KMS-11 (cell line): ENCODE measurements at regions not wholly inside any gene's neighbourhood (a gene's known extent, or its start where the extent isn't known, plus 50 kb on each side); places are given as distances from the start of the nearest gene placed in this dataset.

Experiments used
- H2AFZ ChIP-seq: fragments of 200-600 bp; sonication (generic); 2 replicates; pipeline ENCODE4 v1.6.1; 2016; ENCODE audit warnings: antibody characterized with exemption, mixed run types, low read depth
- H3K27ac ChIP-seq: fragments of 200-600 bp; sonication (generic); 2 replicates; pipeline ENCODE4 v1.6.1; 2016; ENCODE audit warnings: mild to moderate bottlenecking, mixed run types
- H3K27me3 ChIP-seq: fragments of 200-600 bp; sonication (generic); 2 replicates; pipeline ENCODE4 v1.6.1; 2017; ENCODE audit warnings: mild to moderate bottlenecking, low read depth, mixed run types, moderate library complexity; ENCODE audit not compliant: insufficient read depth
- H3K36me3 ChIP-seq: fragments of 200-600 bp; sonication (generic); 2 replicates; pipeline ENCODE4 v1.6.1; 2017; ENCODE audit warnings: mild to moderate bottlenecking, mixed run types; ENCODE audit not compliant: insufficient read depth
- H3K4me1 ChIP-seq: fragments of 200-600 bp; sonication (generic); 2 replicates; pipeline ENCODE4 v1.6.1; 2016; ENCODE audit warnings: mild to moderate bottlenecking, low read depth, mixed run types; ENCODE audit not compliant: poor library complexity, severe bottlenecking
- H3K4me2 ChIP-seq: fragments of 200-600 bp; sonication (generic); 2 replicates; pipeline ENCODE4 v1.7.0; 2016; ENCODE audit warnings: mild to moderate bottlenecking, mixed run types
- H3K4me3 ChIP-seq: fragments of 200-600 bp; sonication (generic); IDR thresholded peaks from 2 replicates; pipeline ENCODE4 v1.6.1; 2017; ENCODE audit warnings: low read depth, low read length, mixed read lengths; ENCODE audit not compliant: insufficient read depth
- H3K79me2 ChIP-seq: fragments of 200-600 bp; sonication (generic); 2 replicates; pipeline ENCODE4 v1.6.1; 2016; ENCODE audit warnings: low read depth, mixed run types; ENCODE audit not compliant: insufficient read depth
- H3K9ac ChIP-seq: fragments of 200-600 bp; sonication (generic); 2 replicates; pipeline ENCODE4 v1.6.1; 2016; ENCODE audit warnings: mild to moderate bottlenecking, mixed run types
- H4K20me1 ChIP-seq: fragments of 200-600 bp; sonication (generic); 2 replicates; pipeline ENCODE4 v1.6.1; 2016; ENCODE audit warnings: mild to moderate bottlenecking, mixed run types; ENCODE audit not compliant: insufficient read depth
- TF ChIP-seq, protein P1 (sequence below): fragments of 200-600 bp; sonication (generic); conservative IDR thresholded peaks from 2 replicates; pipeline ENCODE4 v1.6.1; 2017; ENCODE audit warnings: low read depth, mild to moderate bottlenecking, antibody characterized with exemption, low read length, moderate library complexity, mixed read lengths

DNA sequence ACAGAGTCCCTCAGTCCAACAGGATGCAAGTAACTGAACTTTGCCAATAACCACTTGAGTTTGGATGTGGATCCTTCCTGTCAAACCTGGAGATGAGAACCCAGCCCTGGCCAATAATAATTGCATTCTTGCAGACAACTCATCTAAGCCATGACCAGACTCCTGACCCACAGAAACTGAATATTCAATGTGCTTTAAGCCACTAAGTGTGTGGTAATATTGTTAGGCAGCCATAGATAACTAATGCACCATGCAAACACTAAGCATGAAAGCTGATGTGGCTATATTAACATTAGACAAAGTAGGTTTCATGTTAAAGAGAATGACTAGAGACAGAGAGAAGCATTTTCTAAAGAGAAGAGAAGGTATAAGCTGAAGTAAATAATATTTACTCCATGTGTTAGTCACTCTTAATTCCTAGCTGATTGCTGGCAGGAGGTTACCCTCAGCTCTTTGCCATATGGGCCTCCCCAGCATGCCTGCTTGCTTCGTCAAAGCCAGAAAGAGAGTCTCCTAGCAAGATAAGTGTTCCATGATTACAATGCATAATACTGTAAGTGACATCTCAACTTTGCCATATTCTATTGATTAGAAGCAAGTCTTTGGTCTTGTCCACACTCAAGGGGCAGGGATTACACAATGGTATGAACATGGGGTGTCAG is 276.4 kb upstream of the PLXNA2 start:
- Histone ChIP-seq H3K36me3 (no peaks in the 10 kb centered on the region), H3K27me3 (no peaks in the 10 kb centered on the region), H3K4me3 (no peak overlapping the region), H2AFZ (no peak overlapping the region), H3K4me2 (no peak overlapping the region), H3K79me2 (no peaks in the 10 kb centered on the region), H4K20me1 (no peaks in the 10 kb centered on the region), H3K27ac (no peak overlapping the region), H3K9ac (no peak overlapping the region), H3K4me1 (no peaks in the 10 kb centered on the region)
- TF ChIP-seq, protein P1, sequence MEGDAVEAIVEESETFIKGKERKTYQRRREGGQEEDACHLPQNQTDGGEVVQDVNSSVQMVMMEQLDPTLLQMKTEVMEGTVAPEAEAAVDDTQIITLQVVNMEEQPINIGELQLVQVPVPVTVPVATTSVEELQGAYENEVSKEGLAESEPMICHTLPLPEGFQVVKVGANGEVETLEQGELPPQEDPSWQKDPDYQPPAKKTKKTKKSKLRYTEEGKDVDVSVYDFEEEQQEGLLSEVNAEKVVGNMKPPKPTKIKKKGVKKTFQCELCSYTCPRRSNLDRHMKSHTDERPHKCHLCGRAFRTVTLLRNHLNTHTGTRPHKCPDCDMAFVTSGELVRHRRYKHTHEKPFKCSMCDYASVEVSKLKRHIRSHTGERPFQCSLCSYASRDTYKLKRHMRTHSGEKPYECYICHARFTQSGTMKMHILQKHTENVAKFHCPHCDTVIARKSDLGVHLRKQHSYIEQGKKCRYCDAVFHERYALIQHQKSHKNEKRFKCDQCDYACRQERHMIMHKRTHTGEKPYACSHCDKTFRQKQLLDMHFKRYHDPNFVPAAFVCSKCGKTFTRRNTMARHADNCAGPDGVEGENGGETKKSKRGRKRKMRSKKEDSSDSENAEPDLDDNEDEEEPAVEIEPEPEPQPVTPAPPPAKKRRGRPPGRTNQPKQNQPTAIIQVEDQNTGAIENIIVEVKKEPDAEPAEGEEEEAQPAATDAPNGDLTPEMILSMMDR: no peak

DNA sequence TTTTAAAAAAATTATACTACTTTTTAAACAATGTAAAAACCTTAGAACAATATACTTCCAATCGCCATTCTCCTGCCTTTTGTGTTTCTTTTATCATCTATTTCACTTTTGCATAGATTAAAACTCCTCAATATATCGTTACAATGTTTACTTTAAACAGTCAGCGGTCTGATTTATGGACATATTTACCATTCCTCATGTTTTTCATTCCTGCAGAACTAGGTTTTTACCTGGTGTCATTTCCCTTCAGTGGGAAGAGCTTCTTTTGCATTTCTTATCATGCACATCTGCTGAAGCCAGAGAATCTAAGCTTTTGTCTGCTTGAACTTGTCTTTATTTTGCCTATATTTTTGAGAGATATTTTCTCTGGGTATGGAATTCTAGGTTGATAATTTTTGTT is 277.4 kb upstream of the PLXNA2 start:
- Histone ChIP-seq H3K36me3 (no peaks in the 10 kb centered on the region), H3K4me1 (no peaks in the 10 kb centered on the region), H4K20me1 (no peaks in the 10 kb centered on the region), H3K9ac (no peak overlapping the region), H3K27me3 (no peaks in the 10 kb centered on the region), H3K27ac (no peak overlapping the region), H2AFZ (no peak overlapping the region), H3K4me3 (no peak overlapping the region), H3K79me2 (no peaks in the 10 kb centered on the region), H3K4me2 (no peak overlapping the region)
- TF ChIP-seq, protein P1: no peak

DNA sequence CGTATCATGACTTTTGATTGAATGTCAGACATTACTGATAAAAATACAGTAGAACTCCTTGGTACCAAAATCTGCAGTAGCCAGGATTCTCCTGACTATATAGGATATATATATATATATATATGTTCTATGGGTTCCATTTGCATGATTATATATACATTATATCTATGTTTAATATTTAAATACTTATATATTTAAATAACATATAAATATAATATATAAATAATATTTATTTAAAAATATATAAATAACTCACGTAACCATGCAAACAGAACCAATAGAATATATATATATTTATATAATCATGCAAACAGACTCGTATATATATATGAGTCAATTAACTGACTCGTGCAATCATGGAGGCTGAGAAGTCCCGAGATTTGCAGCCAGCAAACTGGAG is 278.8 kb upstream of the PLXNA2 start:
- no peak overlapping the region for H3K4me2 ChIP-seq
- no peaks in the 10 kb centered on the region for H3K4me1 ChIP-seq
- H3K27me3 ChIP-seq: no peaks in the 10 kb centered on the region
- H3K4me3 ChIP-seq: no peak overlapping the region
- H4K20me1 ChIP-seq: no peaks in the 10 kb centered on the region
- H3K9ac ChIP-seq: no peak overlapping the region
- no peaks in the 10 kb centered on the region for H3K79me2 ChIP-seq
- TF ChIP-seq, protein P1: no peak
- no peaks in the 10 kb centered on the region for H3K36me3 ChIP-seq
- no peak overlapping the region for H3K27ac ChIP-seq
- H2AFZ ChIP-seq: no peak overlapping the region

DNA sequence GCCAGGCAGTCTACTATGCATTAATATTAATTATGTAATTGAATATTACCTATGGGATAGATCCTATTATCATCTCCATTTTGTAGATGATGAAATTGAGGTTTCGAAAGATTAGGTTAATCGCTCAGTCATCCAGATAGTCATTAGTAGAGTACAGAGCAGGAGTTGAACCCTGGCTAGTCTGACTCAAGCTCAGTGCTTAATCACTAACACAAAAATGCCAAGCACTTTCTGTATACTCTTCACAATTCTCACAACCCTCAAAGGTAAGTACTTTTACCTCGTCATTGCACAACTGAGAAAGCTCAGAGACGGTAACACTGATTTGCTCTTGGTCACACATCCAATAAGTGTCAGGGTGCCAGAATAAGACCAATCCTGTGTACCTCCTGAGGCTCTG is 280.2 kb upstream of the PLXNA2 start:
- no peak overlapping the region for H2AFZ ChIP-seq
- no peak overlapping the region for H3K4me3 ChIP-seq
- H3K36me3 ChIP-seq: no peaks in the 10 kb centered on the region
- no peak overlapping the region for H3K27ac ChIP-seq
- H3K4me2 ChIP-seq: no peak overlapping the region
- TF ChIP-seq, protein P1: no peak
- H3K4me1 ChIP-seq: no peaks in the 10 kb centered on the region
- H3K27me3 ChIP-seq: no peaks in the 10 kb centered on the region
- no peak overlapping the region for H3K9ac ChIP-seq
- H4K20me1 ChIP-seq: no peaks in the 10 kb centered on the region
- H3K79me2 ChIP-seq: no peaks in the 10 kb centered on the region
